LNCaP clone FGC (cell line): ENCODE measurements at regions not wholly inside any gene's neighbourhood (a gene's known extent, or its start where the extent isn't known, plus 50 kb on each side); places are given as distances from the start of the nearest gene placed in this dataset.
"Not testable (repeated sequence)": the region's sequence is repeated elsewhere in the genome, so short reads cannot be mapped to it uniquely, and the experiment has no call there.

Experiments
- DNase-seq: peaks from one replicate; pipeline ENCODE4 v3.0.0-alpha.2; 2011; ENCODE audit warnings: low read depth
- H3K4me3 ChIP-seq: 2 replicates; pipeline ENCODE4 v1.5.1; 2011; ENCODE audit warnings: mild to moderate bottlenecking, low read depth, low read length, control low read depth
- CTCF ChIP-seq: IDR thresholded peaks from 2 replicates; pipeline ENCODE4 v1.5.1; 2012; ENCODE audit warnings: mild to moderate bottlenecking; ENCODE audit not compliant: control insufficient read depth, insufficient read depth; ENCODE audit errors: extremely low read depth

DNA sequence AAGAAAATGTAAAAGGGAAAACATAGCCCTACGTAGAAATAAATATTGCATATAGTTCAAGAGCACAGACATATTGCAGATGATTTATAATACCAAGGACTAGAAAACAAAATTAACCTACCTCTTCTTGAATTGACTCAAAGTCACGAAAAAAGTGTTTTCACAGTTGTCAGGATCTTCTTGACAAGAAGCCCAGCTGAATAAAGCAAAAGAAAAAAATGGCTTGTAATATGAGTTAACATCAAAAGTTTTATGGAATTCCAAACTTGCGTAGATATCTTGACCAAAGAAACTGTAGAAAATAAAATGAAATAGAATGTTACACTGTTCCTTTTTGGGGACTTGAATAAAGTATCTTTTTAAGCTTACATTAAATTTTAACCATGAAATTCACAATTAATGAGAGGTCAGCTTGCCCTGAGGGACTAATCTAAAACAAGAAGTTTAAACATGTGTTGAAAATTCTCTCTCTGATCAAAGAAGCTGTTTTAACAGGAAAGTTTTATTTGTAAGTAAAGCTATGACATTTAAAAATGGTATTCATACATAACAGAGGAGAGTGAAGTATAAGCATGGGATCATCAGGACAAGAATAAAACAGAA is 133.1 kb upstream of the SEMA3C start:
- DNase-seq, result no peak
- H3K4me3 ChIP-seq, result no peak overlapping the region
- TF ChIP-seq CTCF, result no peak

DNA sequence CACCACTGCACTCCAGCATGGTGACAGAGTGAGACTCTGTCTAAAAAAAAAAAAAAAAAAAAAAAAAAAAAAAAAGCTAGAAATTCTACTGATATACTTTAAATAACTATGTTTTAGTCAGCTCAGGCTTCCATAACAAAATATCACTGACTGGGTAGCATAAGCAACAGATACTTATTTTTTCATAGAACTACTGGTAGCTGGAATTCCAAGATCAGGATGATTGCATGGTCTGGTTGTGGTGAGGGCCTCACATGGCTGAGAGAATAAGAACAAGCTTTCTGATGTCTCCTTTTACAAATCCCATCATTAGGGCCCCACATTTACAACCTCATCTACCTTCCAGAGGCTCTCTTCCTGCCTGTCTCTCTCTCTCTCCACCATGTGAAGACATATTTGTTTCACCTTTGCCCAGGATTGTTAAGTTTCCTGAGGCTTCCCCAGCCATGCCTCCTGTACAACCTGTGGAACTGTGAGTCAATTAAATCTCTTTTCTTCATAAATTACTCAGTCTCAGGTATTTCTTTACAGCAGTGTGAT is 126.7 kb upstream of the SEMA3C start:
- no peak overlapping the region for H3K4me3 ChIP-seq
- DNase-seq, result no peak
- no peak for TF ChIP-seq CTCF

- not testable (repeated sequence) for H3K4me3 ChIP-seq, DNase-seq
Observed at GRCh38 chr7:81042646-81043045, 123.8 kb upstream of the SEMA3C start.

DNA sequence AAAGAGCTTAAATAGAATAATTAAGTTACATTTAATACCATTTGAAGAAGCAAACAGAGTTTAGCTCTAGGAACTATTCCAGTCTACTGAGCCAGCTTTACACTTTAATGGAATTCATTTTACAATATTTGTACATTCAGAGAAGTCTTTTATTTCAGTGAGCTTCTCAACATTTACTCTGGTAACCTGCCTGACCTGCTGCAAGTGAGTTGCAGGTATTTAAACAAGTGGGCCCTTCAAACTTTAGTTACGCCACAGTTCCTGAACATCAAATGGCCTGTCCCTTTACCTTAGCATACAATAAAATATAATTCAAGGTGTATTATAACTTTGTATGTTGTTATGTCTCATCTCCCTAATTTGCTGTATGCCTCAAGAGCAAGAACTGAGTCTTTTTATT is 121.6 kb upstream of the SEMA3C start:
- peak; percentile 7 for DNase-seq
- TF ChIP-seq CTCF, result no peak
- H3K4me3 ChIP-seq, result no peak overlapping the region

GRCh38 chr7:81036871-81037270 is 118.0 kb upstream of the SEMA3C start:
- TF ChIP-seq CTCF, result no peak
- H3K4me3 ChIP-seq, result no peak overlapping the region
- DNase-seq, result no peak

GRCh38 chr7:81036057-81036456 is 117.2 kb upstream of the SEMA3C start:
- no peak for DNase-seq
- TF ChIP-seq CTCF, result no peak
- H3K4me3 ChIP-seq, result no peak overlapping the region

DNA sequence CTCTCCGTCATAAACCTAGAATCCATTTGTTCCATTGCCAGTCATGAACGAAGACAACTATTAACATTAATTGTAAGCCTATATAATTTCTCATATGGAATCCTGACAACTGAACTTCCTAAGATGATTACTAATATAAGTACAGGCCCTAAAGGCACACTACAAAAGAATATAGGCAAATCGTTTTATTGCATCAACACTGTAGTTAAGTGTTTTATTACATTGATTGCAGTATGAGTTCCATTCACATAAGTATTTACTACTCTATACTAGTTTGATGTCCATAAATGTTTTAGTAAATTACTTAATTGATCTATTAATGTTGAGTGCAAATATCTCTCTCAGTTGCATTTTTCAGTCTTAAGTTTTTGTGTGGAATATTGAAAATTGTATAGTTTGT is 113.1 kb upstream of the SEMA3C start:
- no peak overlapping the region for H3K4me3 ChIP-seq
- TF ChIP-seq CTCF, result no peak
- no peak for DNase-seq
